IPS-15b (cell line): ENCODE measurements at regions not wholly inside any gene's neighbourhood (a gene's known extent, or its start where the extent isn't known, plus 50 kb on each side); places are given as distances from the start of the nearest gene placed in this dataset.
"Not testable (repeated sequence)": the region's sequence is repeated elsewhere in the genome, so short reads cannot be mapped to it uniquely, and the experiment has no call there.

ENCODE experiments used
- H3K27me3 ChIP-seq: one replicate; pipeline ENCODE4 v1.6.1; 2013; ENCODE audit warnings: low read length; ENCODE audit not compliant: control insufficient read depth, insufficient read depth
- H3K36me3 ChIP-seq: one replicate; pipeline ENCODE4 v1.6.1; 2013; ENCODE audit warnings: low read length; ENCODE audit not compliant: control insufficient read depth, insufficient read depth
- H3K4me1 ChIP-seq: one replicate; pipeline ENCODE4 v1.6.1; 2013; ENCODE audit warnings: mild to moderate bottlenecking, low read length; ENCODE audit not compliant: control insufficient read depth, insufficient read depth
- H3K4me3 ChIP-seq: one replicate; pipeline ENCODE4 v1.5.1; 2013; ENCODE audit warnings: low read depth, low read length
- H3K9ac ChIP-seq: one replicate; pipeline ENCODE4 v1.6.1; 2013; ENCODE audit warnings: low read depth, mild to moderate bottlenecking, low read length
- H3K9me3 ChIP-seq: one replicate; pipeline ENCODE4 v1.6.1; 2013; ENCODE audit warnings: mild to moderate bottlenecking, low read length; ENCODE audit not compliant: control insufficient read depth, insufficient read depth

GRCh38 chr6:1445650-1446330 lies 56.4 kb downstream of the FOXF2 start:
- Histone ChIP-seq H3K4me3 (no peak overlapping the region), H3K36me3 (no peaks in the 10 kb centered on the region), H3K4me1 (no peaks in the 10 kb centered on the region), H3K27me3 (no peaks in the 10 kb centered on the region), H3K9me3 (no peaks in the 10 kb centered on the region), H3K9ac (no peak overlapping the region)

GRCh38 chr6:1449896-1450295 lies 60.5 kb downstream of the FOXF2 start:
- no peaks in the 10 kb centered on the region for H3K9me3 ChIP-seq
- no peaks in the 10 kb centered on the region for H3K36me3 ChIP-seq
- no peak overlapping the region for H3K4me3 ChIP-seq
- no peaks in the 10 kb centered on the region for H3K27me3 ChIP-seq
- H3K4me1 ChIP-seq, result no peaks in the 10 kb centered on the region
- no peak overlapping the region for H3K9ac ChIP-seq

- Histone ChIP-seq H3K4me1 (no peaks in the 10 kb centered on the region), H3K36me3 (no peaks in the 10 kb centered on the region), H3K4me3 (no peak overlapping the region), H3K9ac (no peak overlapping the region), H3K27me3 (no peaks in the 10 kb centered on the region), H3K9me3 (no peaks in the 10 kb centered on the region)
Observed at GRCh38 chr6:1453024-1453423, 63.6 kb downstream of the FOXF2 start.

GRCh38 chr6:1456816-1457215 lies 67.4 kb downstream of the FOXF2 start:
- not testable (repeated sequence) for H3K36me3 ChIP-seq, H3K9ac ChIP-seq, H3K27me3 ChIP-seq, H3K9me3 ChIP-seq, H3K4me1 ChIP-seq, H3K4me3 ChIP-seq

- no peaks in the 10 kb centered on the region for H3K27me3 ChIP-seq
- H3K4me3 ChIP-seq, result no peak overlapping the region
- H3K9me3 ChIP-seq, result no peaks in the 10 kb centered on the region
- H3K4me1 ChIP-seq, result peaks cover 5% of the 10 kb centered on the region
- no peak overlapping the region for H3K9ac ChIP-seq
- H3K36me3 ChIP-seq, result no peaks in the 10 kb centered on the region
Observed at GRCh38 chr6:1461207-1461606, 71.8 kb downstream of the FOXF2 start.

- H3K36me3 ChIP-seq, result no peaks in the 10 kb centered on the region
- H3K27me3 ChIP-seq, result no peaks in the 10 kb centered on the region
- H3K4me1 ChIP-seq, result peaks cover 5% of the 10 kb centered on the region
- H3K4me3 ChIP-seq, result no peak overlapping the region
- H3K9ac ChIP-seq, result no peak overlapping the region
- H3K9me3 ChIP-seq, result no peaks in the 10 kb centered on the region
Observed at GRCh38 chr6:1461736-1462135, 72.4 kb downstream of the FOXF2 start.

GRCh38 chr6:1463275-1463674 lies 73.9 kb downstream of the FOXF2 start:
- Histone ChIP-seq H3K4me1 (peaks cover 10% of the 10 kb centered on the region), H3K4me3 (no peak overlapping the region), H3K9me3 (no peaks in the 10 kb centered on the region), H3K27me3 (no peaks in the 10 kb centered on the region), H3K9ac (no peak overlapping the region), H3K36me3 (no peaks in the 10 kb centered on the region)

GRCh38 chr6:1463751-1464426 lies 74.5 kb downstream of the FOXF2 start:
- H3K27me3 ChIP-seq, result no peaks in the 10 kb centered on the region
- H3K4me1 ChIP-seq, result peaks cover 10% of the 10 kb centered on the region
- H3K9ac ChIP-seq, result no peak overlapping the region
- no peaks in the 10 kb centered on the region for H3K9me3 ChIP-seq
- no peak overlapping the region for H3K4me3 ChIP-seq
- H3K36me3 ChIP-seq, result no peaks in the 10 kb centered on the region

- Histone ChIP-seq H3K9ac (no peak overlapping the region), H3K4me3 (no peak overlapping the region), H3K9me3 (no peaks in the 10 kb centered on the region), H3K36me3 (no peaks in the 10 kb centered on the region), H3K27me3 (no peaks in the 10 kb centered on the region), H3K4me1 (peaks cover 10% of the 10 kb centered on the region)
Observed at GRCh38 chr6:1464781-1465370, 75.5 kb downstream of the FOXF2 start.

- Histone ChIP-seq H3K36me3 (no peaks in the 10 kb centered on the region), H3K4me1 (peaks cover 9% of the 10 kb centered on the region), H3K27me3 (no peaks in the 10 kb centered on the region), H3K9me3 (no peaks in the 10 kb centered on the region), H3K4me3 (peak overlapping the region; percentile 22), H3K9ac (no peak overlapping the region)
Observed at GRCh38 chr6:1468126-1468525, 78.8 kb downstream of the FOXF2 start.

GRCh38 chr6:1470040-1470439 lies 80.7 kb downstream of the FOXF2 start:
- H3K27me3 ChIP-seq, result no peaks in the 10 kb centered on the region
- no peak overlapping the region for H3K9ac ChIP-seq
- H3K4me3 ChIP-seq, result no peak overlapping the region
- H3K4me1 ChIP-seq, result peaks cover 5% of the 10 kb centered on the region
- H3K9me3 ChIP-seq, result no peaks in the 10 kb centered on the region
- H3K36me3 ChIP-seq, result no peaks in the 10 kb centered on the region

- no peaks in the 10 kb centered on the region for H3K36me3 ChIP-seq
- H3K9me3 ChIP-seq, result no peaks in the 10 kb centered on the region
- peaks cover 5% of the 10 kb centered on the region for H3K4me1 ChIP-seq
- H3K4me3 ChIP-seq, result no peak overlapping the region
- no peaks in the 10 kb centered on the region for H3K27me3 ChIP-seq
- no peak overlapping the region for H3K9ac ChIP-seq
Observed at GRCh38 chr6:1472643-1473042, 83.3 kb downstream of the FOXF2 start.
